Activated B cell treated with CpG ODN at 0.5 μM for 24 hours (primary cell): ENCODE measurements at regions not wholly inside any gene's neighbourhood (a gene's known extent, or its start where the extent isn't known, plus 50 kb on each side); places are given as distances from the start of the nearest gene placed in this dataset.

ENCODE experiments used
- ATAC-seq: fragments of 200-7000 bp; cut with Tn5 transposase; one replicate; pipeline ENCODE4 v1.10.0; 2021; ENCODE audit warnings: low read depth, mild to moderate bottlenecking, moderate library complexity
- CTCF ChIA-PET: fragments of 350-600 bp; sonication (Branson Sonifier 250); formaldehyde crosslinking; loops from one replicate; lab custom pipeline; 2021; ENCODE audit warnings: antibody characterized with exemption; lab: Charles Lee
- POLR2A ChIA-PET: fragments of 350-600 bp; sonication (Branson Sonifier 250); formaldehyde crosslinking; loops from one replicate; lab custom pipeline; 2021; ENCODE audit warnings: antibody characterized with exemption; lab: Charles Lee
- DNase-seq: peaks from one replicate; pipeline ENCODE4 v3.0.0; 2022
- H3K27ac Mint-ChIP-seq: one replicate; pipeline ENCODE4 v1.8.0; 2020; ENCODE audit warnings: mixed read lengths
- H3K27me3 Mint-ChIP-seq: one replicate; pipeline ENCODE4 v1.8.0; 2021; ENCODE audit warnings: mixed read lengths
- H3K36me3 Mint-ChIP-seq: one replicate; pipeline ENCODE4 v1.8.0; 2021; ENCODE audit warnings: low read depth, mixed read lengths
- H3K4me1 Mint-ChIP-seq: one replicate; pipeline ENCODE4 v1.8.0; 2021; ENCODE audit warnings: mixed read lengths
- H3K4me3 Mint-ChIP-seq: one replicate; pipeline ENCODE4 v1.8.0; 2020; ENCODE audit warnings: mild to moderate bottlenecking, mixed read lengths
- H3K9me3 Mint-ChIP-seq: one replicate; pipeline ENCODE4 v1.8.0; 2020; ENCODE audit warnings: mixed read lengths
- intact Hi-C: fragments of 100-400 bp; cut with micrococcal nuclease; formaldehyde crosslinking; loops from one replicate; pipeline ENCODE4 v1.15.1; 2024
- TF ChIP-seq, protein P1 (sequence below): fragments of 200-600 bp; IDR thresholded peaks from one replicate; pipeline ENCODE4 v1.8.0; 2022; ENCODE audit warnings: antibody characterized with exemption, mild to moderate bottlenecking

DNA sequence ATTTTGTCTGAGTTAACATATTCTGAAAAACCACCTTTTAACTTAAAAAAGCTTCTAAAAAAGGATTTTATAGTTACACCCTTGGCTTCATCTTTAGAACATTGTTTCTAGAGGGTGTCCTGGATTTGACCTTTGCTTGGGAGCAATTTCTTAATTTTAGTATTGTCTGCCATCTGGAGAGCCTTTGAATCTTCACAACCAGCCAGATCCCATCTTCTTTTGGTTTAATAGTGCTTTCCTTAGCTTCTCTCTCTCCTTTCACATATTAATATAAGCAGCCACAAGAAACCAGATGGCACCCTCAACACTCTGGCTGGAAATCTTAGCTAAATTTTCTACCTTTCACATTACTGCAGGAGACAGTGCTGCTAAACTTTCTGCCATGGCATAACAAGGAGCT is 76.5 kb upstream of the TSPAN2 start:
- Mint-ChIP-seq H3K9me3 (no peaks in the 10 kb centered on the region), H3K4me3 (no peak overlapping the region), H3K27ac (no peak overlapping the region), H3K36me3 (no peaks in the 10 kb centered on the region), H3K4me1 (no peaks in the 10 kb centered on the region), H3K27me3 (peaks cover 4% of the 10 kb centered on the region)
- intact Hi-C loops: no loop called here
- POLR2A ChIA-PET: no interaction called here
- TF ChIP-seq, protein P1, sequence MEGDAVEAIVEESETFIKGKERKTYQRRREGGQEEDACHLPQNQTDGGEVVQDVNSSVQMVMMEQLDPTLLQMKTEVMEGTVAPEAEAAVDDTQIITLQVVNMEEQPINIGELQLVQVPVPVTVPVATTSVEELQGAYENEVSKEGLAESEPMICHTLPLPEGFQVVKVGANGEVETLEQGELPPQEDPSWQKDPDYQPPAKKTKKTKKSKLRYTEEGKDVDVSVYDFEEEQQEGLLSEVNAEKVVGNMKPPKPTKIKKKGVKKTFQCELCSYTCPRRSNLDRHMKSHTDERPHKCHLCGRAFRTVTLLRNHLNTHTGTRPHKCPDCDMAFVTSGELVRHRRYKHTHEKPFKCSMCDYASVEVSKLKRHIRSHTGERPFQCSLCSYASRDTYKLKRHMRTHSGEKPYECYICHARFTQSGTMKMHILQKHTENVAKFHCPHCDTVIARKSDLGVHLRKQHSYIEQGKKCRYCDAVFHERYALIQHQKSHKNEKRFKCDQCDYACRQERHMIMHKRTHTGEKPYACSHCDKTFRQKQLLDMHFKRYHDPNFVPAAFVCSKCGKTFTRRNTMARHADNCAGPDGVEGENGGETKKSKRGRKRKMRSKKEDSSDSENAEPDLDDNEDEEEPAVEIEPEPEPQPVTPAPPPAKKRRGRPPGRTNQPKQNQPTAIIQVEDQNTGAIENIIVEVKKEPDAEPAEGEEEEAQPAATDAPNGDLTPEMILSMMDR: no peak
- CTCF ChIA-PET: no interaction called here
- DNase-seq (no peak), ATAC-seq (no peak)

DNA sequence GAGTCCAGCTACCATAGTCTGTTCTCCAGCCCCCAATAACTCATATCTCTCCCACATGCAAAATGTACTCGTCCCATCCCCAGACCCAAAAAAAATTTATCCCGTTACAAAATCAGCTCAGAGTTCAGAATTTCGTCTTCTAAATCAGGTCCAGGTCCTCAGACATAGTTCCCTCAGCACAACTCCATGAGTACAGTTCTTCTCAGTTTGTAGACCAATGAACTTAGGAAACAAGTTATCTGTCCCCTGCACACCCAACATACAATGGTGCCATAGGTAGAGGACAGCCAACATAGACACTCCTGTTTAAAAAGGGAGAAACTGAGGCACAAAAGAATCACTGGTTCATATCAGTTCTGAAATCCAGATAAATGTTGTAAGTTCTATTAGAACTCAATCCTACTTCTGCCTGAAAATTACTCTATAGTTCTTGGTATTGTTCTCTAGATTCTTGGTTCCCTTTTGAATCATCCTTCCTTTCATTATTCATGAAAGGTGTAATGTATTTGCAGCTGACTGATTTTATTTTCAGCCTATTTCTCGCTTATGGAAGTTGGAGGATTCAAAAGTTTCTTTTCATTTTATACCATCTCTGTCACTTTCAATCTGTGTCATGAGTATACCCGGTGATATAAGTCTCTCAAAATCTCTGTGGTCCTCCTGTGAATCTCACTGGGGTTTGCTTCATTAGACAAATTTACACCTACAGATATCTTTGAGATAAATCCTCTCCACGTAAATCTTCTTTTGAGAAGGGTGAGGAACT is 75.8 kb upstream of the TSPAN2 start:
- Mint-ChIP-seq H3K27ac (no peak overlapping the region), H3K9me3 (no peaks in the 10 kb centered on the region), H3K36me3 (no peaks in the 10 kb centered on the region), H3K27me3 (peaks cover 4% of the 10 kb centered on the region), H3K4me3 (no peak overlapping the region), H3K4me1 (no peaks in the 10 kb centered on the region)
- DNase-seq (no peak), ATAC-seq (no peak)
- ChIA-PET POLR2A (no interaction called here), CTCF (no interaction called here)
- intact Hi-C loops: no loop called here
- TF ChIP-seq, protein P1: no peak

DNA sequence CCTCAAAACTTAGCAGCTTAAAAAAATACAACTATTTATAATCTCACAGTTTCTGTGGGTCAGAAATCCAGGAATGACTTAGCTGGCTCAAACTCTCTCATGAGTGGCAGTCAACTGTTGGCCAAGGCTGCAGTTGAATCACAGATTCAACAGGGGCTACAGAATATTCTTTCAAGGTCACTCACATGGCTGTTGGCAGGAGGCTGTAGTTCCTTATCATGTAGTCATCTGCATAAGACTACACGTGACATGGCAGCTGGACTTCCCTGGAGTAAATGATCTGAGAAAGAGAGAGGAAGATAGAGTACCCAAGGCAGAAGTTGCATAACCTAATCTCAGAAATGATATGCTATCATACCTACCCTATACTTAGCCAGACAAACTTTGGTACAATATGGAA is 75.2 kb upstream of the TSPAN2 start:
- ATAC-seq (no peak), DNase-seq (no peak)
- no peaks in the 10 kb centered on the region for H3K4me1 Mint-ChIP-seq
- H3K27ac Mint-ChIP-seq: no peak overlapping the region
- TF ChIP-seq, protein P1: no peak
- H3K9me3 Mint-ChIP-seq: no peaks in the 10 kb centered on the region
- H3K36me3 Mint-ChIP-seq: no peaks in the 10 kb centered on the region
- intact Hi-C loops: no loop called here
- POLR2A ChIA-PET: no interaction called here
- H3K27me3 Mint-ChIP-seq: peaks cover 4% of the 10 kb centered on the region
- CTCF ChIA-PET: no interaction called here
- H3K4me3 Mint-ChIP-seq: no peak overlapping the region

DNA sequence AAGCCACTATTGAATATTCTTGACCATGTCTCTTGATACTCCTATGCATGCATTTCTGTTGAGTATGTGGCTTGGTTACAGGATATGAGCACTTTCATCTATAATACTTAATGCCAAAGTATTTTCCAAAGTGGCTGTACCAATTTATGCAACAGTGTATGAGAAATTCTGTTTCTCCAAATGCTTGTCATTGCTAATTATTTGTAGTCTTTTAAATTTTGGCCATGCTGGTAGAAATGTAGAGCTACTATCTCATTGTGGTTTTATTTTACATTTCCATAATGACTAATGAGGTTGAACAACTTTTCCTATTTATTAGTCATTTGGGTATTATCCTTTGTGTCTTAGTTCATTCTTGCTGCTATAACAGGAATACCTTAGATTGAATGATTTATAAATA is 71.4 kb upstream of the TSPAN2 start:
- H3K36me3 Mint-ChIP-seq: no peaks in the 10 kb centered on the region
- ATAC-seq: no peak
- TF ChIP-seq, protein P1: no peak
- H3K27me3 Mint-ChIP-seq: peaks cover 2% of the 10 kb centered on the region
- H3K4me1 Mint-ChIP-seq: no peaks in the 10 kb centered on the region
- CTCF ChIA-PET: no interaction called here
- intact Hi-C loops: no loop called here
- no peak for DNase-seq
- H3K4me3 Mint-ChIP-seq: no peak overlapping the region
- H3K27ac Mint-ChIP-seq: no peak overlapping the region
- no peaks in the 10 kb centered on the region for H3K9me3 Mint-ChIP-seq
- POLR2A ChIA-PET: no interaction called here

DNA sequence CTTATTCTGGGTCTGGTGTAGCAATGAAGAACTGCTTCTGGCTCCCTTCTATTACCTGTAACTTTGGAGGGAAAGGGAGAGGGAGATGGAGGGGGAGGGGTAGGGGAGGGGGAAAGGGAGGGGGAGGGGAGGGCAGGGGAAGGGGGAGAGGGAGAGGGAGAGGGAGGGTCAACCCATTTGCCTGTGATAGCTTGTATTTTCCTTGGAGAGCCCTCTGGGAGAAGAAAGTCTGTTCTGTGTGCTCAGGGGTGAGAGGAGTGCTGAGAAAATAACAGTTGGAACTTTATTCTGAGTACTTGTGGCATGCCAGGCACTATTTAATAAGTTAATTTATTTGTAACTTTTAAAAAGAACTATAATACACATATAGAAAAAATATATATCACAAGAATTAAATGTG is 70.7 kb upstream of the TSPAN2 start:
- no peak overlapping the region for H3K27ac Mint-ChIP-seq
- TF ChIP-seq, protein P1: no peak
- H3K4me1 Mint-ChIP-seq: no peaks in the 10 kb centered on the region
- CTCF ChIA-PET: no interaction called here
- peaks cover 2% of the 10 kb centered on the region for H3K27me3 Mint-ChIP-seq
- intact Hi-C loops: no loop called here
- DNase-seq (no peak), ATAC-seq (no peak)
- H3K36me3 Mint-ChIP-seq: no peaks in the 10 kb centered on the region
- POLR2A ChIA-PET: no interaction called here
- no peak overlapping the region for H3K4me3 Mint-ChIP-seq
- no peaks in the 10 kb centered on the region for H3K9me3 Mint-ChIP-seq
